ENCODE measurements at regions not wholly inside any gene's neighbourhood (a gene's known extent, or its start where the extent isn't known, plus 50 kb on each side); places are given as distances from the start of the nearest gene placed in this dataset.

DNA sequence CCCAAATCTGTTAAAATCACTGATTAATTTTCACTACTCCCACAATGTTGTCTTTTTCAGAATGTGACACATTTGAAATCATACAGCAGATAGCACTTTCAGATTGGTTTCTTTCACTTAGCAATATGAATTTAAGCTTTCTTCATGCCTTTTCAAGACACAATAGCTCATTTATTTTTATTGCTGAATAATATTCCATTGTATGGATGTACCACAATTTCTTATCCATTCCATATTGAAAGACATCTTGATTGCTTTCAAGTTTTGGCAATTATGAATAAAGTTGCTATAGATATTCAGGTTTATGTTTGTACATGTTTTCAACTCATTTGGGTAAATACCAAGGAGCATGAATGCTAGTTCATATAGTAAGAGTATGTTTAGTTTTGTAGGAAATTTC is 2635.6 kb upstream of the PCDH20 start:
- TF ChIP-seq, protein P1, sequence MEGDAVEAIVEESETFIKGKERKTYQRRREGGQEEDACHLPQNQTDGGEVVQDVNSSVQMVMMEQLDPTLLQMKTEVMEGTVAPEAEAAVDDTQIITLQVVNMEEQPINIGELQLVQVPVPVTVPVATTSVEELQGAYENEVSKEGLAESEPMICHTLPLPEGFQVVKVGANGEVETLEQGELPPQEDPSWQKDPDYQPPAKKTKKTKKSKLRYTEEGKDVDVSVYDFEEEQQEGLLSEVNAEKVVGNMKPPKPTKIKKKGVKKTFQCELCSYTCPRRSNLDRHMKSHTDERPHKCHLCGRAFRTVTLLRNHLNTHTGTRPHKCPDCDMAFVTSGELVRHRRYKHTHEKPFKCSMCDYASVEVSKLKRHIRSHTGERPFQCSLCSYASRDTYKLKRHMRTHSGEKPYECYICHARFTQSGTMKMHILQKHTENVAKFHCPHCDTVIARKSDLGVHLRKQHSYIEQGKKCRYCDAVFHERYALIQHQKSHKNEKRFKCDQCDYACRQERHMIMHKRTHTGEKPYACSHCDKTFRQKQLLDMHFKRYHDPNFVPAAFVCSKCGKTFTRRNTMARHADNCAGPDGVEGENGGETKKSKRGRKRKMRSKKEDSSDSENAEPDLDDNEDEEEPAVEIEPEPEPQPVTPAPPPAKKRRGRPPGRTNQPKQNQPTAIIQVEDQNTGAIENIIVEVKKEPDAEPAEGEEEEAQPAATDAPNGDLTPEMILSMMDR (conservative IDR thresholded peaks at IDR 0.05), result no peak
- TF ChIP-seq ZFX (IDR thresholded peaks at IDR 0.05), result no peak

All from C4-2B (cell line).